H9 (cell line): ENCODE measurements at regions not wholly inside any gene's neighbourhood (a gene's known extent, or its start where the extent isn't known, plus 50 kb on each side); places are given as distances from the start of the nearest gene placed in this dataset.

Experiments
- DNase-seq: peaks from one replicate; pipeline ENCODE4 v3.0.0-alpha.2; 2017
- H2AFZ ChIP-seq: one replicate; pipeline ENCODE4 v1.6.1; 2013; ENCODE audit warnings: mild to moderate bottlenecking, low read length, control low read depth, moderate library complexity
- H2AK5ac ChIP-seq: 2 replicates; pipeline ENCODE4 v1.6.1; 2013; ENCODE audit warnings: low read length, control low read depth, mixed read lengths; ENCODE audit not compliant: insufficient read length
- H2BK120ac ChIP-seq: one replicate; pipeline ENCODE4 v1.6.1; 2013; ENCODE audit warnings: low read depth, mild to moderate bottlenecking, low read length, control low read depth, inconsistent platforms; ENCODE audit not compliant: poor library complexity, severe bottlenecking
- H2BK12ac ChIP-seq: 2 replicates; pipeline ENCODE4 v1.6.1; 2013; ENCODE audit warnings: low read length, control low read depth, mixed read lengths, low read depth; ENCODE audit not compliant: insufficient read length
- H2BK15ac ChIP-seq: 2 replicates; pipeline ENCODE4 v1.6.1; 2013; ENCODE audit warnings: low read depth, low read length, control low read depth
- H2BK20ac ChIP-seq: one replicate; pipeline ENCODE4 v1.6.1; 2013; ENCODE audit warnings: low read depth, mild to moderate bottlenecking, low read length, control low read depth, inconsistent platforms; ENCODE audit not compliant: poor library complexity, severe bottlenecking
- H2BK5ac ChIP-seq: 2 replicates; pipeline ENCODE4 v1.6.1; 2013; ENCODE audit warnings: low read length, control low read depth, mixed read lengths; ENCODE audit not compliant: insufficient read length
- H3K14ac ChIP-seq: 2 replicates; pipeline ENCODE4 v1.6.1; 2013; ENCODE audit warnings: low read length, control low read depth; ENCODE audit not compliant: insufficient read depth
- H3K18ac ChIP-seq: 2 replicates; pipeline ENCODE4 v1.6.1; 2013; ENCODE audit warnings: low read depth, mild to moderate bottlenecking, mixed read lengths, low read length, control low read depth; ENCODE audit not compliant: insufficient read length
- H3K23ac ChIP-seq: 2 replicates; pipeline ENCODE4 v1.6.1; 2013; ENCODE audit warnings: low read length, control low read depth, mixed read lengths, low read depth; ENCODE audit not compliant: insufficient read length
- H3K23me2 ChIP-seq: 2 replicates; pipeline ENCODE4 v1.6.1; 2013; ENCODE audit warnings: low read depth, mild to moderate bottlenecking, mixed read lengths, low read length, control low read depth; ENCODE audit not compliant: insufficient read length, poor library complexity, severe bottlenecking
- H3K27ac ChIP-seq: 2 replicates; pipeline ENCODE4 v1.5.1; 2013; ENCODE audit warnings: low read length, control low read depth, mixed read lengths, low read depth; ENCODE audit not compliant: insufficient read length
- H3K27me3 ChIP-seq: 2 replicates; pipeline ENCODE4 v1.6.1; 2013; ENCODE audit warnings: low read length, control low read depth, inconsistent platforms; ENCODE audit not compliant: insufficient read depth
- H3K4ac ChIP-seq: 2 replicates; pipeline ENCODE4 v1.6.1; 2013; ENCODE audit warnings: low read depth, mild to moderate bottlenecking, control low read depth, inconsistent platforms, low read length, moderate library complexity
- H3K4me1 ChIP-seq: 2 replicates; pipeline ENCODE4 v1.6.1; 2013; ENCODE audit warnings: low read length, control low read depth, inconsistent platforms; ENCODE audit not compliant: insufficient read depth
- H3K4me2 ChIP-seq: 2 replicates; pipeline ENCODE4 v1.6.1; 2013; ENCODE audit warnings: low read length, control low read depth, mixed read lengths; ENCODE audit not compliant: insufficient read length, insufficient read depth
- H3K56ac ChIP-seq: 2 replicates; pipeline ENCODE4 v1.6.1; 2013; ENCODE audit warnings: low read depth, mild to moderate bottlenecking, mixed read lengths, low read length, control low read depth; ENCODE audit not compliant: insufficient read length
- H3K79me1 ChIP-seq: 2 replicates; pipeline ENCODE4 v1.6.1; 2013; ENCODE audit warnings: low read depth, mild to moderate bottlenecking, moderate library complexity, low read length, control low read depth, inconsistent platforms; ENCODE audit not compliant: insufficient read depth, poor library complexity, severe bottlenecking
- H3K79me2 ChIP-seq: 2 replicates; pipeline ENCODE4 v1.6.1; 2013; ENCODE audit warnings: low read length, control low read depth, inconsistent platforms; ENCODE audit not compliant: insufficient read depth
- H3K9ac ChIP-seq: 2 replicates; pipeline ENCODE4 v1.6.1; 2013; ENCODE audit warnings: low read length, control low read depth, mixed read lengths; ENCODE audit not compliant: insufficient read length; ENCODE audit errors: extremely low read depth
- H3K9me3 ChIP-seq: one replicate; pipeline ENCODE4 v1.6.1; 2013; ENCODE audit warnings: low read depth, low read length, inconsistent platforms; ENCODE audit not compliant: control insufficient read depth
- H3T11ph ChIP-seq: one replicate; pipeline ENCODE4 v1.6.1; 2013; ENCODE audit warnings: mild to moderate bottlenecking, low read length, control low read depth, inconsistent platforms
- H4K20me1 ChIP-seq: one replicate; pipeline ENCODE4 v1.6.1; 2013; ENCODE audit not compliant: control insufficient read depth, insufficient read length, insufficient read depth
- H4K5ac ChIP-seq: 2 replicates; pipeline ENCODE4 v1.6.1; 2013; ENCODE audit warnings: low read depth, mild to moderate bottlenecking, mixed read lengths, low read length, control low read depth; ENCODE audit not compliant: insufficient read length
- H4K8ac ChIP-seq: replicated peaks from 2 replicates; pipeline ENCODE4 v1.6.1; 2013; ENCODE audit warnings: low read length, control low read depth, mixed read lengths, low read depth; ENCODE audit not compliant: insufficient read length
- H4K91ac ChIP-seq: 2 replicates; pipeline ENCODE4 v1.6.1; 2013; ENCODE audit warnings: low read depth, mild to moderate bottlenecking, moderate library complexity, mixed read lengths, low read length, control low read depth; ENCODE audit not compliant: insufficient read length
- H3K27ac Mint-ChIP-seq, 3 experiments: 2 replicates in 2 of 3; 3 replicates in 1 of 3; pipeline ENCODE4 v1.8.0; 2020 to 2021; ENCODE audit warnings: mixed read lengths in 3 of 3, mild to moderate bottlenecking in 1 of 3, moderate library complexity in 1 of 3
- H3K27me3 Mint-ChIP-seq: 2 replicates; pipeline ENCODE4 v1.8.0; 2021; ENCODE audit warnings: low read depth, mild to moderate bottlenecking, moderate library complexity, mixed read lengths
- H3K36me3 Mint-ChIP-seq, 3 experiments: 2 replicates in 2 of 3; 3 replicates in 1 of 3; pipeline ENCODE4 v1.8.0; 2020 to 2021; ENCODE audit warnings: low read depth in 3 of 3, mixed read lengths in 3 of 3; ENCODE audit not compliant: insufficient read depth in 1 of 3
- H3K4me1 Mint-ChIP-seq, 2 experiments: 2 replicates each; pipeline ENCODE4 v1.8.0; 2020; ENCODE audit warnings: mixed read lengths in 2 of 2
- H3K4me3 Mint-ChIP-seq, 2 experiments: 2 replicates in 1 of 2; 3 replicates in 1 of 2; pipeline ENCODE4 v1.8.0; 2020 to 2021; ENCODE audit warnings: mild to moderate bottlenecking in 2 of 2, mixed read lengths in 2 of 2, moderate library complexity in 1 of 2
- H3K9me3 Mint-ChIP-seq, 2 experiments: 2 replicates in 1 of 2; 3 replicates in 1 of 2; pipeline ENCODE4 v1.8.0; 2020; ENCODE audit warnings: mild to moderate bottlenecking in 2 of 2, mixed read lengths in 2 of 2, moderate library complexity in 1 of 2
- WGBS: extraction: QIAGEN DNeasy Blood & Tissue Kit; methylation state at CpG from one replicate; pipeline ENCODE4 v1.1.7; 2013; ENCODE audit warnings: missing lambda C conversion rate, low lambda C conversion rate, mixed read lengths; ENCODE audit not compliant: insufficient read length; ENCODE audit errors: extremely low coverage; 5-methylcytosine and 5-hydroxymethylcytosine counted together
- TF ChIP-seq, protein P1 (sequence below): fragments of 200-600 bp; sonication (generic); conservative IDR thresholded peaks from 3 replicates; pipeline ENCODE4 v1.8.0; 2021; ENCODE audit warnings: antibody characterized with exemption, mild to moderate bottlenecking

DNA sequence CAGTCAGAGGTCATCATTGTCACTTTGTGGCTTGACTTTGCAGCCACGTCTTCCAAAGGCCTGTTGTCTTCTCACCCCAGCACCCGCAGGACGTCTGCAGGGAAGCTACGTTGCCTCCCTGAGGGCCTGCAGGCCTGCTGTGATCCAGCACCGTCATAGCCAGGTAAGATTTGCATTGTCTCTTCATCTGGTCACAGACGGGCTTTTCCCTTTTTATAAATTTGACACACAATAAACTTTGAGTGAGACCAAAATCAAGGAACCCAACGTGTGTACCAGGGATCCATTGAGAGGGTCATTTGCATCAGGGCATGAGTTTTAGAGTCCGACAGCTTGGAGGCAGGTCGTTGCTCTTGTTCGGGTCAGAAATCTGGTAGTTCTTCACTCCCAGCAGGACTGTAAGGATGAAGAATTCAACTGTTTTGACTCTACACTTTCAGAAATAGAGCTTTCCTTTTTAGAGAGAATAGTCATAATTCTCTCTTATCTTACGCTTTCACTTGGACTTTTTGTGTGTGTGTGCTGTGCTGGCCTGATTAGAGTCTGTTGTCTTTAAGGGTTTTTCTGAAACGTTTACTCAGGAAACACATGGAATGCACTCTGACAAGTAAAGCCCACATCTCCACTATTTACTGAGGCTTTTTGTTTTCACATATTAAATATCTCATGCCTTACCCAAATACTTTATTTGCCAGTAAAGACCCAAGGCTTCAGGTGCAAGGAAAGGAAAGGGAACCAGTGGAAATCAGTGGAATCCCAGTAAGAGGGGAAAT, 177.2 kb upstream of the TAB2 start:
- no peak overlapping the region for H3K23ac ChIP-seq

More for the DNA sequence above, 177.2 kb upstream of the TAB2 start:
- H2BK12ac ChIP-seq, result no peak overlapping the region
- no peak for DNase-seq
- H3K79me2 ChIP-seq, result no peaks in the 10 kb centered on the region
- H3K79me1 ChIP-seq, result no peaks in the 10 kb centered on the region
- H4K20me1 ChIP-seq, result no peaks in the 10 kb centered on the region
- no peak overlapping the region for H2AFZ ChIP-seq
- H3K9me3 ChIP-seq, result no peaks in the 10 kb centered on the region
- H4K91ac ChIP-seq, result no peak overlapping the region
- H2BK120ac ChIP-seq, result no peak overlapping the region
- H2BK20ac ChIP-seq, result no peak overlapping the region
- H3K4me3 Mint-ChIP-seq, result no peak overlapping the region
- H3K27ac Mint-ChIP-seq, result no peak overlapping the region
- no peak overlapping the region for H4K5ac ChIP-seq
- no peak overlapping the region for H3K9ac ChIP-seq
- H2BK5ac ChIP-seq, result no peak overlapping the region
- no peaks in the 10 kb centered on the region for H3K23me2 ChIP-seq
- H2BK15ac ChIP-seq, result no peak overlapping the region
- WGBS, result no CpG with 5 or more reads among the region's 12 CpGs
- H3K4me2 ChIP-seq, result no peak overlapping the region
- no peak overlapping the region for H3K18ac ChIP-seq
- no peak overlapping the region for H3K4ac ChIP-seq
- no peak overlapping the region for H3T11ph ChIP-seq
- no peaks in the 10 kb centered on the region for H3K27me3 Mint-ChIP-seq
- H3K4me1 ChIP-seq, result no peaks in the 10 kb centered on the region
- no peak overlapping the region for H3K14ac ChIP-seq
- no peaks in the 10 kb centered on the region; a peak in 1 of 7 replicates for H3K36me3 Mint-ChIP-seq
- no peak overlapping the region for H3K27ac ChIP-seq
- H3K56ac ChIP-seq, result no peak overlapping the region
- no peaks in the 10 kb centered on the region for H3K27me3 ChIP-seq
- no peaks in the 10 kb centered on the region; a peak in 1 of 5 replicates for H3K9me3 Mint-ChIP-seq
- TF ChIP-seq, protein P1, sequence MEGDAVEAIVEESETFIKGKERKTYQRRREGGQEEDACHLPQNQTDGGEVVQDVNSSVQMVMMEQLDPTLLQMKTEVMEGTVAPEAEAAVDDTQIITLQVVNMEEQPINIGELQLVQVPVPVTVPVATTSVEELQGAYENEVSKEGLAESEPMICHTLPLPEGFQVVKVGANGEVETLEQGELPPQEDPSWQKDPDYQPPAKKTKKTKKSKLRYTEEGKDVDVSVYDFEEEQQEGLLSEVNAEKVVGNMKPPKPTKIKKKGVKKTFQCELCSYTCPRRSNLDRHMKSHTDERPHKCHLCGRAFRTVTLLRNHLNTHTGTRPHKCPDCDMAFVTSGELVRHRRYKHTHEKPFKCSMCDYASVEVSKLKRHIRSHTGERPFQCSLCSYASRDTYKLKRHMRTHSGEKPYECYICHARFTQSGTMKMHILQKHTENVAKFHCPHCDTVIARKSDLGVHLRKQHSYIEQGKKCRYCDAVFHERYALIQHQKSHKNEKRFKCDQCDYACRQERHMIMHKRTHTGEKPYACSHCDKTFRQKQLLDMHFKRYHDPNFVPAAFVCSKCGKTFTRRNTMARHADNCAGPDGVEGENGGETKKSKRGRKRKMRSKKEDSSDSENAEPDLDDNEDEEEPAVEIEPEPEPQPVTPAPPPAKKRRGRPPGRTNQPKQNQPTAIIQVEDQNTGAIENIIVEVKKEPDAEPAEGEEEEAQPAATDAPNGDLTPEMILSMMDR, result no peak
- no peak overlapping the region for H4K8ac ChIP-seq
- H3K4me1 Mint-ChIP-seq, result peaks cover 0 to 4% of the 10 kb centered on the region in 2 experiments; a peak in 1 of 4 replicates
- no peak overlapping the region for H2AK5ac ChIP-seq
